HG03103 (cell line): ENCODE measurements at regions not wholly inside any gene's neighbourhood (a gene's known extent, or its start where the extent isn't known, plus 50 kb on each side); places are given as distances from the start of the nearest gene placed in this dataset.

Source experiments
- ATAC-seq: cut with Tn5 transposase; IDR thresholded peaks from one replicate; pipeline ENCODE4 v1.9.1; 2021; ENCODE audit warnings: low read depth; ENCODE audit not compliant: unreplicated experiment

DNA sequence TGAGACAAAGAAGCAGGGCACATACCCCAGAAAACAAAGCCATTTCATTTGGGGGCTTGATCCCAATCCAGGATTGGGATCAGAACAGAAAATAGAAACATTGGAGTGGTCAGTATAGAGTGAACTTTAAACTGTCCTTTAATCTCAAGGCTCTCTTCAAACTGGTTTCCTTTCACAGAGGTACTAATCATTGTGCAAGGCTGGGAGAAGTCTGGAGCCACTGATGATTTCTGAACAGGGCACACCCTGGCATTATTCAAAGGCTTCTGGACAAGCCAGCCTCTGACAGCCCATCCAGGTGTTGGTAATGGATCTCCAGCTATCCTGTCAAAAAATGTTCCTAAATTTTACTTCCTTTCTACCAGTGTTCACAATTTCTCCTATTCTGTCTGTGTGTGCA lies 244.5 kb downstream of the DDX3Y start:
- no peak for ATAC-seq

DNA sequence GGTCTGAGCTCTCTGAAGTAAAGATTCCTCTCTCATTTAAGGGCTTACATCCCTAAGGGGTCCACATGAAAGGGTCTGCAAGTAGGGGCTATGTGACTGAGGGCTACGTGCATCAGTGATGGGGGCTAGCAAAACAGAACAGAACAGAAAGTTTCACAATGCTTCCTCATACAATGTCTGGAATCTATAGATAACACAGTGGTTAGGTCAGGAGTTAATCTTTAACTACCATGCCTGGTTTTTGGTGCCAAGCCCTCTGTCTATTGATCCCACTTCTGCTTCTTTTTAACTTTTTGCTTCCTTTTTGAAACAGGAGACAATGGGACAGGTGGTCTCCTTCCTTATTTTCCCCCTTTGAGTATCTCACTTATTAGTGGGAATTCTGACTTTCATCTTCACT lies 263.0 kb downstream of the DDX3Y start:
- ATAC-seq = no peak

DNA sequence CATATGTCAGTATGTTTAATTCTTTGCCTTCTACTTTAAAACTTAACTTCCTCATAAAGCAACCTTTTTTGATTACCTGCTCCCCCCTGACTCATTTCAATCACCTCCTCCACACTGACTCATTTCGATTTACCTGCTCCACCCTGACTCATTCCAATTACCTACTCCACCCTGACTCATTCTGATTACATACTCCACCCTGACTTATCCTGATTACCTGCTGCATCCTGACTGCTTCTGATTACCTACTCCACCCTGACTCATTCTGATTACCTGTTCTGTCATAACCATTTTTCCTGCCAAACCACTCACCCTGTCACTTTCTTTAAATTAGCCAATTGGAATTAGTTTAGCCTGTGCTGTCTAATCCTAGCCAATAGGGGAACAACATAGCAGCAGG lies 263.6 kb downstream of the DDX3Y start:
- ATAC-seq = no peak
